ENCODE measurements at regions not wholly inside any gene's neighbourhood (a gene's known extent, or its start where the extent isn't known, plus 50 kb on each side); places are given as distances from the start of the nearest gene placed in this dataset.

DNA sequence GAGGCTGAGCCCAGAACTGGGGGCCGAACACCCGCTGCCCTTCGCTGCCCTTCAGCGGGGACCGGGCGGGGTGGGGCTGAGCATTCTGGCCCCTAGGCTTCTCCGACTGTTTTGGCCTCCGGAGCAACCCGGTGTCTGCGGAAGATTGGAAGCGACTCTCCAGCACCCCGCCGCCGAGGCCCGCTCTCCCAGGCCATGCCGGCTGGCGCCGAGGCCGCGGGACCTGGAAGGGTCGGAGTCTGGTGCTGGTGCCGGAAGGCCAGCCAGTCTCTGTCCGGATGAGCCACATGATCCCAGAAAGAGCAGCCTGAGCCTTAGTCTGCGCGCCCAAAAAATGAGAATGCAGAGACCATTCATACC, 272.0 kb downstream of the FOXD2 start:
- TF ChIP-seq CTCF (IDR thresholded peaks at IDR 0.05): no peak
- no peak for TF ChIP-seq POLR2A (IDR thresholded peaks at IDR 0.05)

All from Peyer's patch (tissue), 4 donors.